HCT116 (cell line): ENCODE measurements at regions not wholly inside any gene's neighbourhood (a gene's known extent, or its start where the extent isn't known, plus 50 kb on each side); places are given as distances from the start of the nearest gene placed in this dataset.

Source experiments
- ATAC-seq: fragments of 200-7000 bp; cut with Tn5 transposase; 2 replicates; pipeline ENCODE4 v1.9.1; 2020; ENCODE audit warnings: mild to moderate bottlenecking, moderate library complexity
- BruUV-seq: library from RNA; stranded (reverse); fragments of 400-500 nt; replicated peaks from 2 replicates; lab custom pipeline; 2021; lab: Mats Ljungman, UMichigan
- CTCF ChIA-PET: fragments of 300-600 bp; sonication (Branson Sonifier 250); formaldehyde crosslinking; loops from one replicate; lab custom pipeline; 2021; ENCODE audit warnings: antibody characterized with exemption; lab: Charles Lee
- POLR2A ChIA-PET: fragments of 300-600, 350-600 bp; sonication (Branson Sonifier 250); formaldehyde crosslinking; loops from one replicate; lab custom pipeline; 2021; ENCODE audit warnings: antibody characterized with exemption; lab: Charles Lee
- RAD21 ChIA-PET, 2 experiments: fragments of 300-600 bp; sonication (Branson Sonifier 250); formaldehyde crosslinking; loops; one replicate each; lab custom pipeline; 2023; ENCODE audit warnings: low total read pairs in 2 of 2; ENCODE audit not compliant: uncharacterized antibody in 2 of 2, unreplicated experiment in 2 of 2, low non-redundant PET in 1 of 2; lab: Charles Lee
- DNase-seq: peaks from one replicate; pipeline ENCODE4 v3.0.0-alpha.2; 2010; ENCODE audit warnings: low read depth, low spot score
- H2AFZ ChIP-seq: fragments of 200-600 bp; shearing (Covaris generic), sonication (generic); 2 replicates; pipeline ENCODE4 v1.6.1; 2017; ENCODE audit warnings: low read depth, mixed run types, mixed read lengths, antibody characterized with exemption, low read length; ENCODE audit not compliant: poor library complexity, severe bottlenecking
- H3K27ac ChIP-seq: 2 replicates; pipeline ENCODE4 v1.5.1; 2012; ENCODE audit warnings: low read depth, low read length
- H3K27me3 ChIP-seq: fragments of 200-600 bp; sonication (generic); 2 replicates; pipeline ENCODE4 v1.6.1; 2016; ENCODE audit warnings: mixed run types, low read length, mixed read lengths; ENCODE audit not compliant: insufficient read depth
- H3K36me3 ChIP-seq, 2 experiments: fragments of 200-500 bp in 1 of 2; fragments of 200-600 bp in 1 of 2; sonication (Bioruptor generic) in 1 of 2; sonication (generic) in 1 of 2; 2 replicates each; pipeline versions ENCODE4 v1.5.1 to v1.6.1; 2014 to 2016; ENCODE audit warnings: low read length in 2 of 2, inconsistent platforms in 1 of 2, mixed read lengths in 1 of 2, mixed run types in 1 of 2; ENCODE audit not compliant: insufficient read depth in 2 of 2, control insufficient read depth in 1 of 2
- H3K4me1 ChIP-seq, 2 experiments: fragments of 200-600 bp in 1 of 2; sonication (generic) in 1 of 2; 2 replicates each; pipeline versions ENCODE4 v1.5.1 to v1.6.1; 2012 to 2017; ENCODE audit warnings: low read length in 2 of 2, inconsistent platforms in 1 of 2, mild to moderate bottlenecking in 1 of 2, mixed read lengths in 1 of 2, mixed run types in 1 of 2, moderate library complexity in 1 of 2; ENCODE audit not compliant: insufficient read depth in 2 of 2, control insufficient read depth in 1 of 2
- H3K4me2 ChIP-seq: fragments of 200-600 bp; sonication (generic); 2 replicates; pipeline ENCODE4 v1.6.1; 2017; ENCODE audit warnings: mixed run types, low read length, mixed read lengths
- H3K4me3 ChIP-seq, 2 experiments: fragments of 200-600 bp in 1 of 2; sonication (generic) in 1 of 2; replicated peaks in 1 of 2; 2 replicates each; pipeline ENCODE4 v1.5.1; 2011 to 2016; ENCODE audit warnings: low read length in 2 of 2, control low read depth in 1 of 2, low read depth in 1 of 2, mild to moderate bottlenecking in 1 of 2, mixed read lengths in 1 of 2, mixed run types in 1 of 2
- H3K79me2 ChIP-seq: fragments of 200-600 bp; sonication (generic); 2 replicates; pipeline ENCODE4 v1.6.1; 2017; ENCODE audit warnings: mild to moderate bottlenecking, mixed run types, low read length, moderate library complexity, mixed read lengths; ENCODE audit not compliant: insufficient read depth
- H3K9ac ChIP-seq: fragments of 200-600 bp; sonication (generic); 2 replicates; pipeline ENCODE4 v1.6.1; 2016; ENCODE audit warnings: low read length, mixed read lengths
- H3K9me2 ChIP-seq: fragments of 200-600 bp; sonication (generic), shearing (Covaris generic); 2 replicates; pipeline ENCODE4 v1.6.1; 2017; ENCODE audit warnings: mixed run types, mild to moderate bottlenecking, moderate library complexity; ENCODE audit not compliant: insufficient read depth
- H3K9me3 ChIP-seq, 2 experiments: fragments of 200-500 bp in 1 of 2; fragments of 200-600 bp in 1 of 2; sonication (Bioruptor generic) in 1 of 2; sonication (generic) in 1 of 2; 2 replicates each; pipeline ENCODE4 v1.6.1; 2014 to 2017; ENCODE audit warnings: low read length in 2 of 2, mixed read lengths in 2 of 2, inconsistent platforms in 1 of 2, low read depth in 1 of 2, mild to moderate bottlenecking in 1 of 2, mixed run types in 1 of 2, moderate library complexity in 1 of 2; ENCODE audit not compliant: control insufficient read depth in 1 of 2, insufficient read depth in 1 of 2
- H4K20me1 ChIP-seq: fragments of 200-600 bp; sonication (generic), shearing (Covaris generic); 2 replicates; pipeline ENCODE4 v1.6.1; 2017; ENCODE audit warnings: mixed run types, mild to moderate bottlenecking, moderate library complexity; ENCODE audit not compliant: insufficient read depth
- ATF3 ChIP-seq: IDR thresholded peaks from 2 replicates; pipeline ENCODE4 v1.6.1; 2012
- ELF1 ChIP-seq: IDR thresholded peaks from 2 replicates; pipeline ENCODE4 v1.6.1; 2012; ENCODE audit warnings: low read depth, borderline replicate concordance
- EZH2phosphoT487 ChIP-seq: fragments of 200-600 bp; IDR thresholded peaks from 2 replicates; pipeline ENCODE4 v1.6.1; 2018; ENCODE audit warnings: antibody characterized with exemption, borderline replicate concordance
- POLR2AphosphoS5 ChIP-seq: IDR thresholded peaks from 2 replicates; pipeline ENCODE4 v1.6.1; 2011; ENCODE audit warnings: mild to moderate bottlenecking, low read depth, low read length, moderate library complexity
- RAD21 ChIP-seq: IDR thresholded peaks from 2 replicates; pipeline ENCODE4 v1.6.1; 2012; ENCODE audit warnings: low read depth, mild to moderate bottlenecking
- TCF7L2 ChIP-seq: IDR thresholded peaks from 2 replicates; pipeline ENCODE4 v1.7.0; 2011; ENCODE audit warnings: borderline replicate concordance, inconsistent platforms; ENCODE audit not compliant: insufficient read depth, insufficient read length; ENCODE audit errors: extremely low read depth
- YY1 ChIP-seq: IDR thresholded peaks from 2 replicates; pipeline ENCODE4 v1.6.1; 2011; ENCODE audit warnings: low read length, low read depth, moderate library complexity, mild to moderate bottlenecking; ENCODE audit not compliant: insufficient replicate concordance; ENCODE audit errors: extremely low read depth
- ZNF274 ChIP-seq: fragments of 200-500 bp; sonication (Bioruptor generic); IDR thresholded peaks from 2 replicates; pipeline ENCODE4 v1.6.1; 2014; ENCODE audit warnings: mild to moderate bottlenecking, low read depth, low read length, inconsistent platforms
- intact Hi-C: fragments of 100-400 bp; cut with micrococcal nuclease; formaldehyde crosslinking; loops from 2 replicates; pipeline ENCODE4 v1.10.0; 2022

GRCh38 chr13:59607780-59608233, 555.9 kb downstream of the DIAPH3 start (continued):
- TF ChIP-seq TCF7L2 (no peak), ELF1 (no peak), RAD21 (no peak), POLR2AphosphoS5 (no peak), YY1 (no peak), ATF3 (no peak), ZNF274 (no peak)

GRCh38 chr13:59609421-59609820, 554.3 kb downstream of the DIAPH3 start:
- intact Hi-C loops: no loop called here
- Histone ChIP-seq H3K4me3 (no peak overlapping the region), H3K27ac (no peak overlapping the region), H3K9ac (no peak overlapping the region), H3K9me3 (no peaks in the 10 kb centered on the region), H3K9me2 (no peaks in the 10 kb centered on the region), H4K20me1 (no peaks in the 10 kb centered on the region; the same call in 1 of the 2 replicates), H2AFZ (no peak overlapping the region), H3K36me3 (no peaks in the 10 kb centered on the region), H3K79me2 (no peaks in the 10 kb centered on the region), H3K4me1 (no peaks in the 10 kb centered on the region), H3K4me2 (no peak overlapping the region), H3K27me3 (no peaks in the 10 kb centered on the region)
- DNase-seq (no peak), ATAC-seq (no peak)
- ChIA-PET CTCF (no interaction called here), POLR2A (no interaction called here), RAD21 (no interaction called here)
- BruUV-seq: no TSS peak
- TF ChIP-seq EZH2phosphoT487: no peak
